22Rv1 (cell line): ENCODE measurements at regions not wholly inside any gene's neighbourhood (a gene's known extent, or its start where the extent isn't known, plus 50 kb on each side); places are given as distances from the start of the nearest gene placed in this dataset.

Experiments used
- CTCF ChIP-seq: fragments of 450-650 bp; IDR thresholded peaks from 2 replicates; pipeline ENCODE4 v1.5.1; 2017; ENCODE audit warnings: mild to moderate bottlenecking
- ZFX ChIP-seq: fragments of 450-650 bp; IDR thresholded peaks from 2 replicates; pipeline ENCODE4 v1.6.1; 2017; ENCODE audit warnings: antibody characterized with exemption, borderline replicate concordance

GRCh38 chr6:94270091-94270948, 851.0 kb upstream of the EPHA7 start:
- TF ChIP-seq CTCF (no peak), ZFX (no peak)
